GM23338 (cell line): ENCODE measurements at regions not wholly inside any gene's neighbourhood (a gene's known extent, or its start where the extent isn't known, plus 50 kb on each side); places are given as distances from the start of the nearest gene placed in this dataset.

Source experiments
- ATAC-seq: fragments of 200-7000 bp; cut with Tn5 transposase; 3 replicates; pipeline ENCODE4 v1.9.1; 2020
- DNase-seq: peaks from one replicate; pipeline ENCODE4 v3.0.0-alpha.2; 2015; ENCODE audit warnings: low spot score
- H2AFZ ChIP-seq: fragments of 200-600 bp; sonication (generic); 2 replicates; pipeline ENCODE4 v1.8.0; 2016; ENCODE audit warnings: antibody characterized with exemption, mild to moderate bottlenecking, moderate library complexity
- H3F3A ChIP-seq: fragments of 200-600 bp; sonication (generic); replicated peaks from 2 replicates; pipeline ENCODE4 v1.8.0; 2017; ENCODE audit warnings: antibody characterized with exemption, mixed run types, low read depth
- H3K27ac ChIP-seq: fragments of 200-600 bp; sonication (generic); 2 replicates; pipeline ENCODE4 v1.6.1; 2016; ENCODE audit warnings: low read depth
- H3K27me3 ChIP-seq: fragments of 200-600 bp; sonication (generic); 2 replicates; pipeline ENCODE4 v1.8.0; 2016; ENCODE audit warnings: mild to moderate bottlenecking, mixed run types, moderate library complexity; ENCODE audit not compliant: insufficient read depth
- H3K36me3 ChIP-seq: fragments of 200-600 bp; sonication (generic); 2 replicates; pipeline ENCODE4 v1.8.0; 2016; ENCODE audit warnings: mild to moderate bottlenecking; ENCODE audit not compliant: insufficient read depth
- H3K4me1 ChIP-seq: fragments of 200-600 bp; sonication (generic); 2 replicates; pipeline ENCODE4 v1.8.0; 2016; ENCODE audit warnings: mild to moderate bottlenecking, moderate library complexity; ENCODE audit not compliant: insufficient read depth
- H3K4me2 ChIP-seq: fragments of 200-600 bp; sonication (generic); 2 replicates; pipeline ENCODE4 v1.7.1; 2017; ENCODE audit warnings: mixed run types
- H3K4me3 ChIP-seq: fragments of 200-600 bp; sonication (generic); 2 replicates; pipeline ENCODE4 v1.6.1; 2016; ENCODE audit warnings: mixed run types
- H3K79me2 ChIP-seq: fragments of 200-600 bp; sonication (generic); replicated peaks from 2 replicates; pipeline ENCODE4 v1.8.0; 2017; ENCODE audit warnings: mild to moderate bottlenecking; ENCODE audit not compliant: insufficient read depth
- H3K9me2 ChIP-seq: fragments of 200-600 bp; sonication (generic); 2 replicates; pipeline ENCODE4 v1.8.0; 2017; ENCODE audit not compliant: insufficient read depth
- H4K20me1 ChIP-seq: fragments of 200-600 bp; sonication (generic); replicated peaks from 2 replicates; pipeline ENCODE4 v1.8.0; 2017; ENCODE audit warnings: mild to moderate bottlenecking; ENCODE audit not compliant: insufficient read depth
- H3K27ac Mint-ChIP-seq: 2 replicates; pipeline ENCODE4 v1.8.0; 2020; ENCODE audit warnings: inconsistent platforms, mild to moderate bottlenecking, moderate library complexity, mixed read lengths
- H3K27me3 Mint-ChIP-seq: 3 replicates; pipeline ENCODE4 v1.8.0; 2022; ENCODE audit warnings: low read depth, mild to moderate bottlenecking, moderate library complexity, mixed read lengths, inconsistent platforms; ENCODE audit not compliant: insufficient read depth, poor library complexity
- H3K36me3 Mint-ChIP-seq: 3 replicates; pipeline ENCODE4 v1.8.0; 2021; ENCODE audit warnings: low read depth, mild to moderate bottlenecking, inconsistent platforms, moderate library complexity, mixed read lengths
- H3K4me1 Mint-ChIP-seq: 3 replicates; pipeline ENCODE4 v1.8.0; 2020; ENCODE audit warnings: mild to moderate bottlenecking, inconsistent platforms, mixed read lengths
- H3K4me3 Mint-ChIP-seq: 3 replicates; pipeline ENCODE4 v1.8.0; 2021; ENCODE audit warnings: moderate library complexity, mild to moderate bottlenecking, inconsistent platforms, mixed read lengths
- H3K9me3 Mint-ChIP-seq: 3 replicates; pipeline ENCODE4 v1.8.0; 2020; ENCODE audit warnings: moderate library complexity, mild to moderate bottlenecking, inconsistent platforms, mixed read lengths
- CREB1 ChIP-seq: fragments of 250-450 bp; sonication (Bioruptor Pico); IDR thresholded peaks from 2 replicates; pipeline ENCODE4 v1.5.0; 2020; ENCODE audit warnings: low read depth, mild to moderate bottlenecking, moderate library complexity
- JUNB ChIP-seq: IDR thresholded peaks from one replicate; pipeline ENCODE4 v1.6.1; 2016; ENCODE audit warnings: antibody characterized with exemption; ENCODE audit not compliant: unreplicated experiment
- NANOG ChIP-seq: IDR thresholded peaks from 2 replicates; pipeline ENCODE4 v1.6.1; 2016; ENCODE audit warnings: antibody characterized with exemption, borderline replicate concordance
- ZNF331 ChIP-seq: fragments of 250-450 bp; sonication (Bioruptor Pico); IDR thresholded peaks from 2 replicates; pipeline ENCODE4 v1.5.0; 2020; ENCODE audit warnings: low read depth, mild to moderate bottlenecking, moderate library complexity
- TF ChIP-seq, protein P1 (sequence below): fragments of 250-450 bp; sonication (Bioruptor Pico); IDR thresholded peaks from 2 replicates; pipeline ENCODE4 v1.5.0; 2020; ENCODE audit warnings: mild to moderate bottlenecking, moderate library complexity
- TF ChIP-seq, protein P2 (sequence below): IDR thresholded peaks from one replicate; pipeline ENCODE4 v1.6.1; 2018; ENCODE audit warnings: antibody characterized with exemption; ENCODE audit not compliant: unreplicated experiment
- TF ChIP-seq, protein P3 (sequence below): IDR thresholded peaks from 2 replicates; pipeline ENCODE4 v1.6.1; 2016; ENCODE audit warnings: antibody characterized with exemption

DNA sequence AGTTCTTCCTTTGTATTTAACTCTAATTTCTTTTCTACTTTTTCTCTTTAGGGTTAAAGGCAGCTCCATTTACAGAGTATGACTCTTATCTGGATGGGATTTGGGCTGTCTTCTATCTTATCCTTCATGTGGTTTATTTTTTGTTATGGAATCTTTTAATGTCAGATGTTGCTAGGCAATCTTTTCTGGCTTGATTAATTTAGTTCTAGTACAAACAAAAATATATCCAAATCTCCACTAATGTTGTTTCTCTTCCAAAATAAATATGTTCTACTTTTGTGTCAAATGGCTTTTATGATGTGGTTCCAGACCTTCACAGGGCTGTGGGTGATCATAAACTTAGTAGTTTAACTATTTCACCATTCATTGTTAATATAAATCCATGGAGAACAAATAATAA, 246.9 kb downstream of the AHR start:
- Histone ChIP-seq H3K4me1 (no peaks in the 10 kb centered on the region), H3F3A (no peaks in the 10 kb centered on the region), H3K27me3 (no peaks in the 10 kb centered on the region), H3K36me3 (no peaks in the 10 kb centered on the region), H3K27ac (no peak overlapping the region), H3K4me3 (no peak overlapping the region), H4K20me1 (no peaks in the 10 kb centered on the region), H3K79me2 (no peaks in the 10 kb centered on the region), H2AFZ (no peak overlapping the region), H3K4me2 (no peak overlapping the region), H3K9me2 (0 out of 2 replicates have a peak, but pooled peaks cover 3% of the 10 kb centered on the region)
- TF ChIP-seq ZNF331: no peak
- TF ChIP-seq, protein P1, sequence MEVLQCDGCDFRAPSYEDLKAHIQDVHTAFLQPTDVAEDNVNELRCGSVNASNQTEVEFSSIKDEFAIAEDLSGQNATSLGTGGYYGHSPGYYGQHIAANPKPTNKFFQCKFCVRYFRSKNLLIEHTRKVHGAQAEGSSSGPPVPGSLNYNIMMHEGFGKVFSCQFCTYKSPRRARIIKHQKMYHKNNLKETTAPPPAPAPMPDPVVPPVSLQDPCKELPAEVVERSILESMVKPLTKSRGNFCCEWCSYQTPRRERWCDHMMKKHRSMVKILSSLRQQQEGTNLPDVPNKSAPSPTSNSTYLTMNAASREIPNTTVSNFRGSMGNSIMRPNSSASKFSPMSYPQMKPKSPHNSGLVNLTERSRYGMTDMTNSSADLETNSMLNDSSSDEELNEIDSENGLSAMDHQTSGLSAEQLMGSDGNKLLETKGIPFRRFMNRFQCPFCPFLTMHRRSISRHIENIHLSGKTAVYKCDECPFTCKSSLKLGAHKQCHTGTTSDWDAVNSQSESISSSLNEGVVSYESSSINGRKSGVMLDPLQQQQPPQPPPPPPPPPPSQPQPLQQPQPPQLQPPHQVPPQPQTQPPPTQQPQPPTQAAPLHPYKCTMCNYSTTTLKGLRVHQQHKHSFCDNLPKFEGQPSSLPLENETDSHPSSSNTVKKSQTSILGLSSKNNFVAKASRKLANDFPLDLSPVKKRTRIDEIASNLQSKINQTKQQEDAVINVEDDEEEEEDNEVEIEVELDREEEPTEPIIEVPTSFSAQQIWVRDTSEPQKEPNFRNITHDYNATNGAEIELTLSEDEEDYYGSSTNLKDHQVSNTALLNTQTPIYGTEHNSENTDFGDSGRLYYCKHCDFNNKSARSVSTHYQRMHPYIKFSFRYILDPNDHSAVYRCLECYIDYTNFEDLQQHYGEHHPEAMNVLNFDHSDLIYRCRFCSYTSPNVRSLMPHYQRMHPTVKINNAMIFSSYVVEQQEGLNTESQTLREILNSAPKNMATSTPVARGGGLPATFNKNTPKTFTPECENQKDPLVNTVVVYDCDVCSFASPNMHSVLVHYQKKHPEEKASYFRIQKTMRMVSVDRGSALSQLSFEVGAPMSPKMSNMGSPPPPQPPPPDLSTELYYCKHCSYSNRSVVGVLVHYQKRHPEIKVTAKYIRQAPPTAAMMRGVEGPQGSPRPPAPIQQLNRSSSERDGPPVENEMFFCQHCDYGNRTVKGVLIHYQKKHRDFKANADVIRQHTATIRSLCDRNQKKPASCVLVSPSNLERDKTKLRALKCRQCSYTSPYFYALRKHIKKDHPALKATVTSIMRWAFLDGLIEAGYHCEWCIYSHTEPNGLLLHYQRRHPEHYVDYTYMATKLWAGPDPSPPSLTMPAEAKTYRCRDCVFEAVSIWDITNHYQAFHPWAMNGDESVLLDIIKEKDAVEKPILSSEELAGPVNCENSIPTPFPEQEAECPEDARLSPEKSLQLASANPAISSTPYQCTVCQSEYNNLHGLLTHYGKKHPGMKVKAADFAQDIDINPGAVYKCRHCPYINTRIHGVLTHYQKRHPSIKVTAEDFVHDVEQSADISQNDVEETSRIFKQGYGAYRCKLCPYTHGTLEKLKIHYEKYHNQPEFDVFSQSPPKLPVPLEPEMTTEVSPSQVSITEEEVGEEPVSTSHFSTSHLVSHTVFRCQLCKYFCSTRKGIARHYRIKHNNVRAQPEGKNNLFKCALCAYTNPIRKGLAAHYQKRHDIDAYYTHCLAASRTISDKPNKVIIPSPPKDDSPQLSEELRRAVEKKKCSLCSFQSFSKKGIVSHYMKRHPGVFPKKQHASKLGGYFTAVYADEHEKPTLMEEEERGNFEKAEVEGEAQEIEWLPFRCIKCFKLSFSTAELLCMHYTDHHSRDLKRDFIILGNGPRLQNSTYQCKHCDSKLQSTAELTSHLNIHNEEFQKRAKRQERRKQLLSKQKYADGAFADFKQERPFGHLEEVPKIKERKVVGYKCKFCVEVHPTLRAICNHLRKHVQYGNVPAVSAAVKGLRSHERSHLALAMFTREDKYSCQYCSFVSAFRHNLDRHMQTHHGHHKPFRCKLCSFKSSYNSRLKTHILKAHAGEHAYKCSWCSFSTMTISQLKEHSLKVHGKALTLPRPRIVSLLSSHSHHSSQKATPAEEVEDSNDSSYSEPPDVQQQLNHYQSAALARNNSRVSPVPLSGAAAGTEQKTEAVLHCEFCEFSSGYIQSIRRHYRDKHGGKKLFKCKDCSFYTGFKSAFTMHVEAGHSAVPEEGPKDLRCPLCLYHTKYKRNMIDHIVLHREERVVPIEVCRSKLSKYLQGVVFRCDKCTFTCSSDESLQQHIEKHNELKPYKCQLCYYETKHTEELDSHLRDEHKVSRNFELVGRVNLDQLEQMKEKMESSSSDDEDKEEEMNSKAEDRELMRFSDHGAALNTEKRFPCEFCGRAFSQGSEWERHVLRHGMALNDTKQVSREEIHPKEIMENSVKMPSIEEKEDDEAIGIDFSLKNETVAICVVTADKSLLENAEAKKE (CRISPR knock-in tag): no peak
- TF ChIP-seq NANOG: no peak
- no peak for TF ChIP-seq JUNB
- TF ChIP-seq, protein P2, sequence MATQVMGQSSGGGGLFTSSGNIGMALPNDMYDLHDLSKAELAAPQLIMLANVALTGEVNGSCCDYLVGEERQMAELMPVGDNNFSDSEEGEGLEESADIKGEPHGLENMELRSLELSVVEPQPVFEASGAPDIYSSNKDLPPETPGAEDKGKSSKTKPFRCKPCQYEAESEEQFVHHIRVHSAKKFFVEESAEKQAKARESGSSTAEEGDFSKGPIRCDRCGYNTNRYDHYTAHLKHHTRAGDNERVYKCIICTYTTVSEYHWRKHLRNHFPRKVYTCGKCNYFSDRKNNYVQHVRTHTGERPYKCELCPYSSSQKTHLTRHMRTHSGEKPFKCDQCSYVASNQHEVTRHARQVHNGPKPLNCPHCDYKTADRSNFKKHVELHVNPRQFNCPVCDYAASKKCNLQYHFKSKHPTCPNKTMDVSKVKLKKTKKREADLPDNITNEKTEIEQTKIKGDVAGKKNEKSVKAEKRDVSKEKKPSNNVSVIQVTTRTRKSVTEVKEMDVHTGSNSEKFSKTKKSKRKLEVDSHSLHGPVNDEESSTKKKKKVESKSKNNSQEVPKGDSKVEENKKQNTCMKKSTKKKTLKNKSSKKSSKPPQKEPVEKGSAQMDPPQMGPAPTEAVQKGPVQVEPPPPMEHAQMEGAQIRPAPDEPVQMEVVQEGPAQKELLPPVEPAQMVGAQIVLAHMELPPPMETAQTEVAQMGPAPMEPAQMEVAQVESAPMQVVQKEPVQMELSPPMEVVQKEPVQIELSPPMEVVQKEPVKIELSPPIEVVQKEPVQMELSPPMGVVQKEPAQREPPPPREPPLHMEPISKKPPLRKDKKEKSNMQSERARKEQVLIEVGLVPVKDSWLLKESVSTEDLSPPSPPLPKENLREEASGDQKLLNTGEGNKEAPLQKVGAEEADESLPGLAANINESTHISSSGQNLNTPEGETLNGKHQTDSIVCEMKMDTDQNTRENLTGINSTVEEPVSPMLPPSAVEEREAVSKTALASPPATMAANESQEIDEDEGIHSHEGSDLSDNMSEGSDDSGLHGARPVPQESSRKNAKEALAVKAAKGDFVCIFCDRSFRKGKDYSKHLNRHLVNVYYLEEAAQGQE: no peak
- TF ChIP-seq, protein P3, sequence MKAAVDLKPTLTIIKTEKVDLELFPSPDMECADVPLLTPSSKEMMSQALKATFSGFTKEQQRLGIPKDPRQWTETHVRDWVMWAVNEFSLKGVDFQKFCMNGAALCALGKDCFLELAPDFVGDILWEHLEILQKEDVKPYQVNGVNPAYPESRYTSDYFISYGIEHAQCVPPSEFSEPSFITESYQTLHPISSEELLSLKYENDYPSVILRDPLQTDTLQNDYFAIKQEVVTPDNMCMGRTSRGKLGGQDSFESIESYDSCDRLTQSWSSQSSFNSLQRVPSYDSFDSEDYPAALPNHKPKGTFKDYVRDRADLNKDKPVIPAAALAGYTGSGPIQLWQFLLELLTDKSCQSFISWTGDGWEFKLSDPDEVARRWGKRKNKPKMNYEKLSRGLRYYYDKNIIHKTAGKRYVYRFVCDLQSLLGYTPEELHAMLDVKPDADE: no peak
- TF ChIP-seq CREB1 (CRISPR knock-in tag): no peak
- Mint-ChIP-seq H3K27me3 (no peaks in the 10 kb centered on the region), H3K4me1 (no peaks in the 10 kb centered on the region), H3K27ac (no peak overlapping the region), H3K36me3 (no peaks in the 10 kb centered on the region), H3K9me3 (no peaks in the 10 kb centered on the region), H3K4me3 (no peak overlapping the region)
- ATAC-seq (no peak), DNase-seq (no peak)
